ENCODE measurements at regions not wholly inside any gene's neighbourhood (a gene's known extent, or its start where the extent isn't known, plus 50 kb on each side); places are given as distances from the start of the nearest gene placed in this dataset.

DNA sequence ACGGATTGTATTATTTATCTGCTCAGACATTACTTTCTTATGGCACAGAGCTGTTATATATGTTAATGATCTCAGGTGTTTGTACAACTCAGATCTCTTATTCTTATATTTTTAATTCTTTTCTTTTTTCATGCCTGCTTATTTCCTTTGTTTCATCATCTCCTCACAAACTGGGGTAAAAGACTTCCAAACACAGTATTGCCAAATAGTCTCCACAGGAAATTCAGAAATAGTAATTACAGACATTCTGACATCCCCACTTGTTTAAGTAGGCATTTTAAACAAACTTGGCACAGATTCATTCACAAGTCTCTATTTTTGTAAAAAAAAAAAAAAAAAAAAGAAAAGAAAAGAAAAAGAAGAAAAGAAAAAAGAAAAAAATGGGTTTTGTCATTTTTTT is 129.7 kb upstream of the USP38 start:
- no peaks in the 10 kb centered on the region for H3K27me3 ChIP-seq (ENCODE audit: low read depth)
- TF ChIP-seq, protein P1, sequence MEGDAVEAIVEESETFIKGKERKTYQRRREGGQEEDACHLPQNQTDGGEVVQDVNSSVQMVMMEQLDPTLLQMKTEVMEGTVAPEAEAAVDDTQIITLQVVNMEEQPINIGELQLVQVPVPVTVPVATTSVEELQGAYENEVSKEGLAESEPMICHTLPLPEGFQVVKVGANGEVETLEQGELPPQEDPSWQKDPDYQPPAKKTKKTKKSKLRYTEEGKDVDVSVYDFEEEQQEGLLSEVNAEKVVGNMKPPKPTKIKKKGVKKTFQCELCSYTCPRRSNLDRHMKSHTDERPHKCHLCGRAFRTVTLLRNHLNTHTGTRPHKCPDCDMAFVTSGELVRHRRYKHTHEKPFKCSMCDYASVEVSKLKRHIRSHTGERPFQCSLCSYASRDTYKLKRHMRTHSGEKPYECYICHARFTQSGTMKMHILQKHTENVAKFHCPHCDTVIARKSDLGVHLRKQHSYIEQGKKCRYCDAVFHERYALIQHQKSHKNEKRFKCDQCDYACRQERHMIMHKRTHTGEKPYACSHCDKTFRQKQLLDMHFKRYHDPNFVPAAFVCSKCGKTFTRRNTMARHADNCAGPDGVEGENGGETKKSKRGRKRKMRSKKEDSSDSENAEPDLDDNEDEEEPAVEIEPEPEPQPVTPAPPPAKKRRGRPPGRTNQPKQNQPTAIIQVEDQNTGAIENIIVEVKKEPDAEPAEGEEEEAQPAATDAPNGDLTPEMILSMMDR (IDR thresholded peaks at IDR 0.05; ENCODE audit: borderline replicate concordance) = no peak
- no peak for DNase-seq
- H3K4me1 ChIP-seq = no peaks in the 10 kb centered on the region
- no peaks in the 10 kb centered on the region for H3K9me3 ChIP-seq (replicated peaks)
- no peak overlapping the region for H3K27ac ChIP-seq (replicated peaks)
- H3K4me3 ChIP-seq = no peak overlapping the region
- no peaks in the 10 kb centered on the region for H3K36me3 ChIP-seq
- intact Hi-C loops (cut with micrococcal nuclease) = no loop called here

DNA sequence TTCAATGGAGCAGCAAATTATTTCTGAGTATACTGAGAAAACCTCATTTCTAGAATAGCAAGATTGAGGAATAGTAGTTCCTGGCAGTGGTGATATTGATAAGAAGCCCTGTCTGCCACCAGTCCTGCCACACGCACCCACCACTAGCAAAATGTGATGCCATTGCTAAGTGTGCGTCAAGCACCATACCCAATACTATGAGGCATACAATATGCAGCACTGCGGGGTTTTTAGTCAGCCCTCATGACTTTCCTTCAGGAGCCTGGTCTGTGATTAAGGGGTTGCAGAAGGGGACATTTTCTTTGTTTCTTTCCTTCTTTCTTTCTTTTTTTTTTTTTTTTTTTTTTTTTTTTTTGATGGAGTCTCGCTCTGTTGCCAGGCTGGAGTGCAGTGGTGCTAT is 128.7 kb upstream of the USP38 start:
- H3K4me3 ChIP-seq = no peak overlapping the region
- no peaks in the 10 kb centered on the region for H3K9me3 ChIP-seq (replicated peaks)
- H3K27ac ChIP-seq (replicated peaks) = no peak overlapping the region
- H3K27me3 ChIP-seq (ENCODE audit: low read depth) = no peaks in the 10 kb centered on the region
- no peaks in the 10 kb centered on the region for H3K4me1 ChIP-seq
- no peaks in the 10 kb centered on the region for H3K36me3 ChIP-seq
- intact Hi-C loops (cut with micrococcal nuclease) = no loop called here
- DNase-seq = no peak
- TF ChIP-seq, protein P1 (IDR thresholded peaks at IDR 0.05; ENCODE audit: borderline replicate concordance) = no peak

DNA sequence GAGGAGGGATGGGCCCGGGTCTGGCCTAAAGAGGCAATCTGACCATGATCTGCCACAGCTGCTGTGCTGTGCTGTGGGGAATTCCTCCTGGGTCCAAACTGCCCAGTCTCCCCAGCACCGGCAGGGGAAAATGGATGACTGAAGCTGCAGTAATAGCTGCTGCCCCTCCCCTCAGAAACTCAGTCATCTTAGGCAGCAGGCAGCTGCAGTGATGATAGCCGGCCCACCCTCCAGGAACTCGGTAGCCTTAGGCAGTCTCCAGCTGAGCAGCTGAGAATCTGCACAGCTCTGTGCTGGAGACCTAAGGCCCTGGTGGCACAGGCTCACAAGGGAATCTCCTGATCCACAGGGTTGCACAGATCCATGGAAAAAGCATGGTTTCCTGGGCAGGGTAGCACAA is 113.4 kb upstream of the USP38 start:
- no peak for DNase-seq
- H3K27me3 ChIP-seq (ENCODE audit: low read depth) = no peaks in the 10 kb centered on the region
- no peak overlapping the region for H3K27ac ChIP-seq (replicated peaks)
- no peaks in the 10 kb centered on the region for H3K36me3 ChIP-seq
- no peak overlapping the region for H3K4me3 ChIP-seq
- intact Hi-C loops (cut with micrococcal nuclease) = no loop called here
- no peaks in the 10 kb centered on the region for H3K4me1 ChIP-seq
- TF ChIP-seq, protein P1 (IDR thresholded peaks at IDR 0.05; ENCODE audit: borderline replicate concordance) = no peak
- H3K9me3 ChIP-seq (replicated peaks) = peaks cover 24% of the 10 kb centered on the region

DNA sequence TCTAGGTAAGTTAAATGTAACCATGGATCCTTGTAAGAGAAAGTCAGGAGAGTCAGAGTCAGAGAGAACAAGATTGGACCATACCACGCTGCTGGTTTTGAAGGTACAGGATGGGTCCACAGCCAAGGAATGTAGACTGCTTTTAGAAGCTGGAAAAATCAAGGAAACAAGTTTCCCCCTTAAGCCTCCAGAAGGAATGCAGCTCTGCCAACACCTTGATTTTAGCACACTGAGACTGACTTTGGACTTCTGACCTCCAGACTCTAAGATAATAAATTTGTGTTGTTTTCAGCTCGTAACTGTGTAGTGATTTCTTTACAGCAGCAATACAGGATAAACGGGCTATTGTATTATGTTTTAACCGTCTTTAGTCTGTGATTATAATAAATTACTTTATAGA is 108.0 kb upstream of the USP38 start:
- no peaks in the 10 kb centered on the region for H3K27me3 ChIP-seq (ENCODE audit: low read depth)
- H3K27ac ChIP-seq (replicated peaks) = no peak overlapping the region
- no peaks in the 10 kb centered on the region for H3K36me3 ChIP-seq
- TF ChIP-seq, protein P1 (IDR thresholded peaks at IDR 0.05; ENCODE audit: borderline replicate concordance) = no peak
- peaks cover 4% of the 10 kb centered on the region for H3K9me3 ChIP-seq (replicated peaks)
- intact Hi-C loops (cut with micrococcal nuclease) = no loop called here
- no peak overlapping the region for H3K4me3 ChIP-seq
- no peaks in the 10 kb centered on the region for H3K4me1 ChIP-seq
- DNase-seq = no peak

DNA sequence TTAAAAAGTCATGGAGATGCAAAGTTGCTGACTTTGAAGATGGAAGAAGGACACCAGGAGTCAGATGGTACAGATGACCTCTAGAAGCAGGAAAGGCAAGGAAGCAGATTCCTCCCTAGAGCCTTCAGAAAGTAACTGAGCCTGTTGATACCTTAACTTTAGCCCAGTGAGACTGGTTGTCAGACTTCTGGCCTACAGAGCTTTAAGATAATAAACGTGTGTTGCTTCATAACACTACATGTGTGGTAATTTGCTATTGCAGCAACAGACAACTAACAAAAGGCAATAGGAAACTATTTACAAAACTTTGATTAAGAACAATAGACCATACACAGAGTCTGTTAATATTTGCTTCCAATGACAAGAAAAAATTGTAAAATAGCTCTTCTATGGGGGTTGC is 102.0 kb upstream of the USP38 start:
- H3K4me3 ChIP-seq = no peak overlapping the region
- H3K4me1 ChIP-seq = peaks cover 4% of the 10 kb centered on the region
- no peaks in the 10 kb centered on the region for H3K36me3 ChIP-seq
- H3K27ac ChIP-seq (replicated peaks) = no peak overlapping the region
- TF ChIP-seq, protein P1 (IDR thresholded peaks at IDR 0.05; ENCODE audit: borderline replicate concordance) = no peak
- no peaks in the 10 kb centered on the region for H3K27me3 ChIP-seq (ENCODE audit: low read depth)
- no peaks in the 10 kb centered on the region for H3K9me3 ChIP-seq (replicated peaks)
- DNase-seq = no peak
- intact Hi-C loops (cut with micrococcal nuclease) = no loop called here
